ENCODE measurements at regions not wholly inside any gene's neighbourhood (a gene's known extent, or its start where the extent isn't known, plus 50 kb on each side); places are given as distances from the start of the nearest gene placed in this dataset.

- Histone ChIP-seq H3K27me3 (ENCODE audit: control insufficient read depth, insufficient read depth, low read length) (no peaks in the 10 kb centered on the region), H3K36me3 (ENCODE audit: control insufficient read depth, insufficient read depth, low read length) (no peaks in the 10 kb centered on the region), H3K4me3 (ENCODE audit: low read depth, low read length) (no peak overlapping the region)
- TF ChIP-seq CTCF (IDR thresholded peaks at IDR 0.05; ENCODE audit: insufficient read depth, low read length, poor library complexity, severe bottlenecking): no peak
- DNase-seq (ENCODE audit: low read depth): no peak
Observed at GRCh38 chr4:138740816-138741745, 274.5 kb upstream of the NOCT start.

GRCh38 chr4:138736362-138736761 lies 279.2 kb upstream of the NOCT start:
- DNase-seq (ENCODE audit: low read depth): no peak
- TF ChIP-seq CTCF (IDR thresholded peaks at IDR 0.05; ENCODE audit: insufficient read depth, low read length, poor library complexity, severe bottlenecking): no peak
- Histone ChIP-seq H3K4me3 (ENCODE audit: low read depth, low read length) (no peak overlapping the region), H3K27me3 (ENCODE audit: control insufficient read depth, insufficient read depth, low read length) (no peaks in the 10 kb centered on the region), H3K36me3 (ENCODE audit: control insufficient read depth, insufficient read depth, low read length) (no peaks in the 10 kb centered on the region)

- DNase-seq (ENCODE audit: low read depth): peak; percentile 21
- TF ChIP-seq CTCF (IDR thresholded peaks at IDR 0.05; ENCODE audit: insufficient read depth, low read length, poor library complexity, severe bottlenecking): no peak
- Histone ChIP-seq H3K27me3 (ENCODE audit: control insufficient read depth, insufficient read depth, low read length) (no peaks in the 10 kb centered on the region), H3K36me3 (ENCODE audit: control insufficient read depth, insufficient read depth, low read length) (no peaks in the 10 kb centered on the region), H3K4me3 (ENCODE audit: low read depth, low read length) (no peak overlapping the region)
Observed at GRCh38 chr4:138734746-138735145, 280.8 kb upstream of the NOCT start.

- H3K36me3 ChIP-seq (ENCODE audit: control insufficient read depth, insufficient read depth, low read length): no peaks in the 10 kb centered on the region
Observed at GRCh38 chr4:138728566-138728965, 287.0 kb upstream of the NOCT start.

GRCh38 chr4:138727731-138728130 lies 287.9 kb upstream of the NOCT start:
- no peak for DNase-seq (ENCODE audit: low read depth)
- no peaks in the 10 kb centered on the region for H3K27me3 ChIP-seq (ENCODE audit: control insufficient read depth, insufficient read depth, low read length)
- no peak overlapping the region for H3K4me3 ChIP-seq (ENCODE audit: low read depth, low read length)
- TF ChIP-seq CTCF (IDR thresholded peaks at IDR 0.05; ENCODE audit: insufficient read depth, low read length, poor library complexity, severe bottlenecking): no peak
- H3K36me3 ChIP-seq (ENCODE audit: control insufficient read depth, insufficient read depth, low read length): no peaks in the 10 kb centered on the region

More at GRCh38 chr4:138728566-138728965, 287.0 kb upstream of the NOCT start:
- no peaks in the 10 kb centered on the region for H3K27me3 ChIP-seq (ENCODE audit: control insufficient read depth, insufficient read depth, low read length)
- DNase-seq (ENCODE audit: low read depth): no peak
- TF ChIP-seq CTCF (IDR thresholded peaks at IDR 0.05; ENCODE audit: insufficient read depth, low read length, poor library complexity, severe bottlenecking): no peak
- H3K4me3 ChIP-seq (ENCODE audit: low read depth, low read length): no peak overlapping the region
